NOMO-1 treated with DMSO at 0.1 percent for 48 hours (cell line): ENCODE measurements at regions not wholly inside any gene's neighbourhood (a gene's known extent, or its start where the extent isn't known, plus 50 kb on each side); places are given as distances from the start of the nearest gene placed in this dataset.

Experiments used
- DNase-seq: peaks from one replicate; lab custom pipeline; 2025; ENCODE audit not compliant: unreplicated experiment; lab: John Stamatoyannopoulos, UW

DNA sequence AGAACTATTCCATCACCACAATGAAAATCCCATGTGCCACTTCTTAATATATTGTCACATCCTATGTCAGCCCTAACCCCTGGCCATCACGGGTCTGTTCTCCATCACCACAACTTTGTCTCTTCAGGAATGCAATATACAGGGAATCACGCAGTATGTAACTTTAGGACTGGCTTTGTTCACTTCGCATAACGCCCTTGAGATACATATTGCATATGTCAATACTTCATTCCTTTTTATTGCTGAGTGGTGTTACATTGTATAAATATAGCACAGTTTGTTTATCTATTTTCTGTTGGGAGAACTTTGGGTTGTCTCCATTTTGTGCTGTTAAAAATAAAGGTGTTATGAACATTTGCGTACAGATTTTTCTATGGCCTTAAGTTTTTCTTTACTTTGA is 195.4 kb upstream of the ZMIZ1 start:
- DNase-seq: no peak

DNA sequence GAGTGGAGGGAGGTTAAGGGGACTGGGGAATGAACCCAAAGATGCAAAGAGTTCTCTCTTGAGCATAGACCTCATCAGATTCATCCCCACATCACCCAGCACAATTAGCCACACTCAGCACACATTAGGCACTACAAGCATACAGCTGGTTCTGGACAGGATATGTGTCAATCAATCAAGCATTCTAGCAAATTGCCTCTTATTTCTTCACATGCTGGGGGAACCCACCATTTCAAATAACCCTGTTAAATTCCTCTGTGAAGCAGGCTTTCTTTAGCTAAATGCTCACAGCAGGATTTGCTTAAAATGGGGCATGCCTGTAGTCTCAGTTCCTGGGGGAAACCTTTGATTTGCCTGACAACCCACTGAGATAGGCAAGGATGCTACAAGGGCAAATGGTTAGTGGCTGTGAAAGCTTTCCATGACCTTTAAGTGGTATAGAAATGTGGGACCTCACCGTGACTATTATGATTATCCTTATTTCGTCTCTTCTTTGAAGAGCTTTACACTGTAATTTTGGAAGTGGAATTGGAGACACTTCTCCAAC is 193.4 kb upstream of the ZMIZ1 start:
- no peak for DNase-seq

DNA sequence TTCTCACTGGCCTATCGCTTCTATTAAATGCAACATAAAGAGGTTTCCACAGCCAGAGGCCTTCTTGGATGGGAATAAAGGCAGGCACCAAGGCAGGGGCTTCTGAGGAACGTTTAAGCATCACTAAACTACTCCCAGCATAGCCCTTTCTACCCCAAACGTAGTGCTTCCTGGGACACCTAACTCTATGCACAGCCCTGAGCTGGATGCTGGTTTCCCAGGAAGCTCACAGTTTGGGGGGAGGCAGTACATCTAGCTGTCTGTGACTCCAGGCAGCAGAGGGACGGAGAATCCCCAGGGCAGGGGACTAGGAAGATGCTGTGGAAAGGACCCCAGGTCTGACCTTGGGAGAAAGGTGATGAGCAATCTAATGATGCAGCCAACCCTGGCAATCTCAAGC is 192.8 kb upstream of the ZMIZ1 start:
- no peak for DNase-seq

DNA sequence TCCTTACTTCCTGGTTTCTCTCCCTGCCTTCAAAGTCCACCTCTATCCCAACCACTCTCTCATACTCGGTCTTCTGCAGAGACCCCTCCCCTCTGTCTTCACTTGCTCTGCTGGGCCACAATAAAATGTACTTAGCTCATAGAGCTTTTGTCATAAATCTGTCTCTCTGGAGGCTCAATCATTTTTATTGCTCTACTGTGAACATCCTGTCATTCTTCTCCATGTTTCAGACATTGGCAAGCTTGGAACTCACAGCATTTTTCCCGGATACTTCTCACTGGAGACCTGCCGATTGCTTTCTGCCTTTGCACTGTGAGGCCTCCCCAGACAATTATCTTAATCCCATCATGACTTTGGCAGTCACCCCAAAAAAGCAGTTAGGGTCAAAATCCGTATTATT is 192.3 kb upstream of the ZMIZ1 start:
- no peak for DNase-seq

DNA sequence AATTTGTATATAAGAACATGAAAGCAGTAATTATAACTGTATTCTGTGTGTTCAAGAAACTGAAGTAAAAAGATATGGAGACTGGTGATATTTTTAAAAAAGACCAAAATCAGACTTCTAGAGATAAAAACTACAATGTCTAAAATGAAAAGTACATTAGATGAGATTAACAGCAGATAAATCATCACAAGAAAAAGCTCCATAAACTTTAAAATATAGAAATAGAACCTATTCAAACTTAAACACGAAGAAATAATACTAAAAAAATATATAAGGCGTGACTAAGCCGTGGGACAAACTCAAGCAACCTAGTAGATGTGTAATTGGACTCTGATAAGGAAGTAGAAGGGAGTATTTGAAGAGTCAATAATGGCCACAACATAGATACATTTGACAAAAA is 189.1 kb upstream of the ZMIZ1 start:
- DNase-seq: no peak

DNA sequence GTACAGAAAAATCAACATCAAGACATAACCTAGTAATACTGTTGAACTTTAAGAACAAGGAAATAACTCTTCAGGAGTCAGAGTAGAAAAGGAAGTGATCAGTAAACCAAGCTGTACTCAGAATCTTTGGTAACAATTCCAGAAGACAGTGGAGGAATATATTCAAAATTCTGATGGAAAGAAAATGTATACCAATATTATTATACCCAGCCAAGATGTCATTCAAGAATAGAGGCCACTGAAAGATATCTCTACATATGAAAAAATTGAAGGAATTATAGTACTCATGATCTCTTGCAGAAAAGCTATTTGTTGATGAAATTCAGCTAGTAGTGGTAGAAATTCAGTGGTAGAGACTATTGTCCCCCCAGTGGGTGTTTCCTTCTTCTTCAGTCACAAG is 182.6 kb upstream of the ZMIZ1 start:
- no peak for DNase-seq

DNA sequence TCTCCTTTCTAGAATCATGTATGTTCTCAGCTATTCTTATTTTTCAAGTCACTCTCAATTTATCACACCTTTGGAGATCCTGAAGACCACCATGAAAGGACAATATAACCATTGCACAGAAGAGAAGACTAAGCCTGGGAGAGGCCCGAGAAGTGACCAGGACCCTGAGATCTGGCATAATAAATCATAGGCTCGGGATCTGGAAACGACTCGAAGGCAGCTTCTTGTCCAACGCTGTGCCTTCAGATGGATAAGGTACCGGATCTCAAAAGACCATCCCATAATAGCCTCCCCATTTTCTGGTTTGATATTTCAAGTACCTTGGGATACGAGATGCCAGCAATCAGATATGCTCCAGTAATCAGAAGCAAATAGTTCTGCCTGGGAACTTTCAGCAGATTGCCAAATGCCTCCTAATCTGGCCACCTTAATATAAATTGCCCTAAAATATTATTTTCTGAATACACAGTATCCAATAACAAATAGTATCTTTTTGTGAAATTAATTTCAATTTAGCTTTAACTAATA is 179.2 kb upstream of the ZMIZ1 start:
- no peak for DNase-seq

DNA sequence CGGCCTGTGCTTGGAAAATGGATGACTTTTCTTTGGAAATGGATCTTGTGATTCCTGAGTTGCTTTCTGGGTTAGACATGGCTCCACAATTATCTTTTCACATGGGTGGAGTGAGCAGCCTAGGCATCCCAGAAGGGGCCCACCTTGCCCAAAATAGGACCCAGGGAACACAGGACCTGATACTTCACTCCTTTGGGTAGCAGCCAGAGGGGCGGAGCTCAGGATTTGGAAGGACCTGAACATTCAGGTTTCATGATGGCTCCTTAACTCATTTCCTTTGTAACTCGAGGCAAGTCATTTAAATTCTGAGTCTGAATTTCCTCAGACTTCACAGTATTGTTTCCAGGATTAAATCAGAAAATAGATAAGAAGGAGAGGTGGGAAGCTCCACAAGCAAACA is 178.3 kb upstream of the ZMIZ1 start:
- DNase-seq: no peak

DNA sequence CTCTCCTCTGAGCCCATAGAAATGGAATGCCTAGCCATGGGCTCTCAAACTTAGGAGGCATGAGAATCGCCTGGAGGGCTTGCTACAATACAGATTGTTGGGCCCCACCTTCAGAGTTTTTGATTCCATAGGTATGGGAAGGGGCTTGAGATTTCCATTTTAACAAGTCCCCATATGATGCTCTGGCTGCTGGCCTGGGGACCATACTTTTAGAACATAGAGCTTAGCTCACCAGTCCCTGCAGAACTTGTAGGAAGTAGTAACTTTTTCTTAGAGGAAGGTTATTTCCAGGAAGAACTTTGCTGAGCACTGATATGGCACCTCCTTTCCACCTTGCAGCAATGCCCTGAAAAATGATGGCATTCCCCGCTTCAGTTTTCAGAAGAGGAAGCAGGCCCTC is 177.0 kb upstream of the ZMIZ1 start:
- no peak for DNase-seq

DNA sequence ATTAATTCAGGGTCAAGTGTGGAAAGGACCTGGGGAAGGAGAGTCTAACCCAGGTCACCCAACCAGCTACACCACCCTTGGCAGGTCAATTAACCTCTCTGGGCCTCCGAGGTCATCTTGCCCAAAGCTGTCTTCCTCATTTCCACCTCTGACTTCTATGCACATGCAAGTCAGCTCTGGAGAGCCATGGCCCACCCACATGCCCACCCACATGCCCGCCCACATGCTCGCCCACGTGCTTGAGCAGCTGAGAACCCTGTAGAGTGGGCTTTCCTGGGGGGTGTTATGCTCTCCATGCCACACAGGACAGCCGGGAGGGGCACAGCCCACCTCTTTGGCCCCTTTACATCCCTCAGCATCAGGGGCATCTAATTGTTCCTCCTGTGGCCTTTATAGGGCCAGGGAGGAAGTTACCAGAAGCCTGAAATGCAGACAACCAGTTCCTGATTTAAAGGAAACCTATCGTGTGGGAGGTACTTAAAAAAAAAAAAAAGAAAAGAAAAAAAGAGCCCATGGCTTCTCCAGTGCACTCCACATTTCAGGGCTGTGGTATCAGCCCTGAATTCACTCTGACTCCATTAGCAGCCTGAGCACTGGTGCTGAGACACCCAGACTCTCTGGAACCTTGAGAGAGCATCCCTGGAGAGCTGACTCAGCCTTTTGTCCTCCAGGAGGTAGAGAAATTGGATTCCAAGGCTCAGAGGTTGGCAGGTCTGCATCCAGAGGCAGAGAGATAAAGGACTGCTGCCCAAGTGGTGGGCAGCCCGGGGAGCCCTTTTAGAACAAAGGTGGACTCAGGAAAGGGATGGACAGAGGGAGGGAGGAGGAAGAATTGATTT is 176.2 kb upstream of the ZMIZ1 start:
- peak; percentile 35 for DNase-seq

DNA sequence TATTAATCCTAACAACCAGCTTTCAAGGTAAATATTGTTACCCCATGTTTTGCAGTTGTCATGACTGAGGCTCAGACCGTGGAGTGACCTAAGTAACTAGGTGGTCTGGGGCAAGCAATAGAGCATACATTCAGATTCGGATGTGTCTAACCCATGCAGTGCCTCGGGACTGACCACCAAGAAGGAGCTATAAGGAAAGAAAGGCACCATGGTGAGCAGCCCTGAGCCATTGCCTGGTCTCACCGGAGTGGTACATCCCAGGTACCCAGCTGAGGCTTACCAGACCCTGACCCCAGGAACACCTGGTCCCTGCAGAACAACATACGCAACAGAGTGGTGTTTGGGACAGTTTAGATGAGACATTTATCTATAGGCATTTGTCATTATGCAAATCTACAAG is 175.5 kb upstream of the ZMIZ1 start:
- DNase-seq: no peak

DNA sequence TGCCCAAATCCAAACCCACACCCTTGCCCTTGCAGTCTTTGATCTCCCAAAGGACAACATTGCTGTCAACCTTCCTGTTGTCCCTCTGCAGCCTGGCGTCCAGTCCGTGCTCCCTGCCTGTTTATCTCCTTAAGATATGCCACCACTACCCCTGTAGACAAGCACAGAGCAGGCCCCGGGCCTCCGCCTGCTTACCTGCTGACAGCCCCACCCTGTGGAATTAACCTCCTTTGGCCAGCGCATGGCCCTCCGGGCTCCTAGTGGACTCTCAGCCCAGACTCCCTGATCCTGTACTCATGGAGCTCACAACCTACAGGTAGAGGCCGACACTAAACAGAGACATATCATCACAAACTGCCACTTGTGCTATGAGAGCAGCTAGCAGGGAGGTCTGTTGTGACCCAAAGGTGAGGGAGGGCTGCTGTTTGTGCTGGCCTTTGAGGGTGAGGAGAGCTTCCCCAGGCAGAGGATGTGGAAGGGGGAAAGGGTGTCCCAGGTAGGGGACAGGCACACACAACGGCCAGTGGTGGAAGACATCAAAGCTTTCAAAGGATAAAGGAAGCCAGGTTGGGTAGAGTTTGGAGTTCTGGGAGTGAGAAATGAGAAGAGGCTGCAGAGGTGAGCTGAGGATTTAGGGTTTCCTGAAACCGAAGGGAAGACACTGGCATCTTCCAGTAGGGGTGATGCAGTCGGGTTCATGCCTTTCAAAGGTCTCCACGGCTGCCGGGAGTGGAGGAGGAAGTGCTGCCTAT is 174.5 kb upstream of the ZMIZ1 start:
- DNase-seq: no peak

DNA sequence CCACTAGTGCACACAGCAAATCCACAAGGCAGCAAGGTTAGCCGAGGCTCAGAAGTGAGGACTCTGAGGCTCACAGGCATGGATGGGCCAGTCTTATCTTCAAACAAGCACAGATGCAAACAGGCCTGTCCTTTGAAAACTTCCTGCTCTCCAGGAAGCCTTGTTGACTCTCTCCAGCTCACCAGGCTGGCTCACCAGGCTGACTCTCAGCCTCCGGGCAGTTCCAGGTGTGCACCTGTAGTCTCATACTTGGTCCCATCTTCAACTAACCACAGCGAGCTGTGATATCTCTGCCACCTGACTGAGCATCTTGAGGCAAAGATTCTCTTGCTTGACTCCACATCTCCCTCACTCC is 173.9 kb upstream of the ZMIZ1 start:
- no peak for DNase-seq

DNA sequence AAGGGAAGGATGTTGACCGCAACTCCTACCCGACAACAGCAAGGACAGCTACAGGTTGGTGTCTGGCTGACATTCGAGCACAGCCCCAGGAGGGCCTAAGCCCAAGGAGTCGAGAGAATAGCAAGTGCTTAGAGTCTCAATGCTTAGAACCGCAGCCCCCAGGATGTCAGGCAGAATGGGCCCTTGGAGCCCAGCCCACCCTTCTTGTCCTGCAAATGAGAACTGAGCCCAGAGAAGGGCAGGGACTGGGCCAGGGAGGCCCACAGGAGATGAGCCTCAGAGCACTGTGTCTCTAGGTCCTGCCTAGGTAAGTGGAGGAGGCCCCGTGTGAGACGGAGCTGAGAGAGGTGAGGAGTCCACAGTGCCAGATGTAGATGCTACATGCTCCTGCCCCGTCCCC is 173.3 kb upstream of the ZMIZ1 start:
- no peak for DNase-seq

DNA sequence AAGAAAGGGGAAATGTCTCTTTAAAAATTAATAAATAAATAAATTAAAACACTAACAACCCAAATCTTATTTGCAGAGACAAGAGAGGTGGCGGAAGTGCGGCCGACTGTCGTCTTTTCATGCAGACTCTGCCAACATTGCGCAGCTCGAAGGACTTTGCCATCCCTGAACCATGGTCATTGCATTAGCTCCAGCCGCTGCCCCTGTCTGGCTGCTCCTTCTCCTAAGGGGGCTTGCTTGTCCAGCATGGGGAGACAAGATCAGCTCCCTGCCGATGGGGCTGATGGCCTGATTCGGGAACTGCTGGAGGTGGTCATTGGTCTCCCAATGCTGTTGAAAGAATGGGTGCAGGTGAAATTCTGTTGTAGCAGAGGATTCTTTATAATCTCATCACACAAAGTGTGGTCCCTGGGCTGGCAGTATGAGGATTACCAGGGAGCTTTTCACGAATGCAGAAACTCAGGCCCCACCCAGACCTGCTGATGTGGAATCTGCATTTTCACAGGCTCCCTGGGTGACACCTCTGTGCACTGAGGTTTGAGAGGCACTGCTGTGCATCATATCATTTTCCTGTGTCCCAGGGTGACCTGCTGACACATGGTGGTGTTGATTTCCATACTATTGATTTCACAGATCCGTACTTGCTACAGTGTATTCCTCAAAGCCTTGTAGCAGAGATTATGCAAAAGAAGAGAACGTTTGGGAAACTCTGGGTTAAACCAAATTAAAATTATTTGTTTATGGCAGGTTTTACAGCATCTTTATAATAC is 172.4 kb upstream of the ZMIZ1 start:
- no peak for DNase-seq

DNA sequence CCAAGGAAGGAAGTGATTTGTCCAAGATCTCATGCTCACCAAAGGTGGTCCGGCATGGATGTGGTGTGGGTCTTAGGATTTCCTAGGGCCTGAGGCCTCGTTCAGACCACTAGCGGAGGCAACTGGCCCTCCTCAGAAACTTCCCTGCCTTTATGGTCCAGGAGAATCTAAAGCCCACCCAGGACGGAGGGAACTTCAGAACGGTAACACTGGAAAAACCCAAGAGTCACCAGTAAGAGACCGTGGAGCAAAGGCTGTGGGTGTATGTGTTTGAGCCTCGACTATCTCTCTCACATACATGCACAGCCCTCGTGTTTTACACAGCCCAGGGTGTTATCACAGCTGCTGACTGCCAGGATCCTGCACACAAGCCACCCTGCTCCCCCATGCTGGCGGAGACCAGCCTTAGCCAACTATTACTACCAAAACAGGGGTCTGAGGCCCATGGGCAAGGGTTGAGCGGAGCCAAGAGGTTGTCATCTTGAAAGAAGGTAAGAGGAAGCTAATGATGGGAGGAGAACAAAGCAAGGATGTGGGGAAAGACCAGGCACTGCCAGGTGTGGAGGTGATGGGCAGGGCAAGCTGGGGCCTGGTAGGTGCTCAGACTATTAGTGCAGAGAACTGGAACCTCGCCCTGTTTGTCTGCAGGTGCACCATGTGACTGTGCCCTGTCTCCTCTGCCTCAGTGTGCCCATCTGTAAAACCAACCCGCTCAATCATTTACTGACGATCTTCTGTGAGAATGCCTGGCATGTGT is 170.2 kb upstream of the ZMIZ1 start:
- DNase-seq: no peak

DNA sequence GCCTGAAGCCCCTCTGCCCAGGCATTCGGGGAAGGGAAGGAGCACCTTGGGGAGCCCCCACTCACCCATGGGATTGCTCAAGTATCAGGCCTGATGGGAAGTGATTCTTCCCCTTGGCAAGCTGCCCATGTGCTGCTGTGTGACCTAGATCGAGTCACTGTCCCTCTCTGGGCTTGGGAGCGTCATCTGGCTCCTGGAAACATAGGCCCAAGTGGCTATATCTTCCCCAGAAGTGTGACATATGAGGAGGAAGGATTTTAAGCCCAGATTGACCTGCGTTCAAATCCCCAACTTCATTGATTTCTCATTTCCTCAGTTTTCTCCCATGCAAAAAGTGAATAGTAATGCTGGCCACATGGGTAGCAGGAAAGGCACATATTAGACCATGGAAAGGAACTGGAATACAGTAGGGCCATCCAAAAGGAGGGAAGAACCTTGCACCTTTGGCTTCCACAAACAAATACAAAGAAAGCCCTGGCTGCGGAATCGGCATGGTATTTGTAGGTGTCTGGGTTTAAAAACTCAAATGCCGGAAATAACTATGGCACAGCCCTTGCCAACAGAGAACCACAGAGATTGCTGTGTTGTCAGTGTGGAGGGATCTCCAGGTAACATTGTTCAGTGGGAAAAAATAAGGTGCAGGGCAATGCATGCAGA is 169.5 kb upstream of the ZMIZ1 start:
- no peak for DNase-seq

DNA sequence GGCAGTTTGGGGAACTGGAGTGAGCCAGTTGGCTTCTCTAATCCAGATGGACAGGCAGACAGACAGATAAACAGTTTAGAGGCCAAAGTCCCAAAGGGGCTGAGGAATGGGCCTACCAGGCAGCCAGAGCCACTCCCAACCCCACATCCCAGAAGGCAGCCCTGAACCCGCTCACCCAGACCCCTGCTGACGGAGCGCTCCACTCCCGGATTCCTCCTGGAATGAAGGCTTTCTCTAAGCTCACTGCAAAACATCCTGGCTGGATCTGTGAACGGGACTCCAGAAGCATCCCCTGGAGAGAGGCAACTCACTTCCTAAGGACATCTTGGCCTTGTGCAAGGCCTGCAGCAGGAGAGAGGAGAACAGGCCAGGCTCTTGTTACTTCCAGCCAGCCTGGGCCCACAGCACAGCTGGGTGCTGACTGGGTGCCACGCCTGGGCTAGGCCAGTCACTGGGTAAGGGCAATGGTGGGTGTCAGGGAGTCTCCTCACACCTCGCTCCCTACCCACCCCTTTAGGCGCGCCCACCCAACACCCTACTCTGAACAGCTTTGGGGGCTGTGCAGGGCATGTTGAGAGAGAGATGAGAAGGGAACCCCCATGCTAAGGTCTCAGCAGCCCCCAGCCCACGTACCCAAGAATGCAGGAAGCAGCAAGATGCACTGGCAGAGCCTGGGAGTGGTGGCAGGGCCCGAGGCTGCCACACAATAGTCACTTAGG is 168.6 kb upstream of the ZMIZ1 start:
- DNase-seq: no peak

DNA sequence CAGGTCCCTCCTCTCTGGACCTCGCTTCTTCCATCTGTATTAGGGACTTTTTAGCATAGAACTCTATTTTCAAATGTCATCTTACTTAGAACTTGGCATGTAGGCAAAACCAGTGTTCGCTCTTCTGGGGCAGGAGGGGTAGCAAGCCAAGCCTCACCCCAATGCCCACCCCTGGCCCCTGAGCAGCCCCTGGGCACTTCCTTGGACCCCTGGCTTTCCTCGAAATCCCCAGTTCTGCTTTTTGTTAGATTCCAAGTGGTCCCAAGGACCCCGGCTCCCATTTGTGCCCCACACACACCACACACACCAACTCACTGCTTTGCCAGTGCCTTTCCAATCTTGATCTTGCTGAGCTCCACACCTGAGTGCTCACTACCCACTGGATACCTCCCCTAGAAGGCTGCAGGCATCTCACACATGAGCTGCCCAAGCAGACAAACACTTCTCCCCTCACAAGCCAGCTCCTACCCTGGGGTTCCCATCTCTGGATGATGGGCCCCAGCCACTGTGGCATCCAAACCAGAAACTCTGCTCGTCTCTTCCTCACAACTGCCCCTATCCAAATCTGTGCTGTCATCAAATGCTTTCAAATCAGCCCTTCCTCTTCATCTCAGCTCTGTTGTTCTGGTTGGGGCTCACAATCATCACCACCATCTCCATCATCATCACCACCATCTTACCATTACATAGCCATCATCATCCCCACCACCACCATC is 167.9 kb upstream of the ZMIZ1 start:
- no peak for DNase-seq
